ENCODE measurements at regions not wholly inside any gene's neighbourhood (a gene's known extent, or its start where the extent isn't known, plus 50 kb on each side); places are given as distances from the start of the nearest gene placed in this dataset.

DNA sequence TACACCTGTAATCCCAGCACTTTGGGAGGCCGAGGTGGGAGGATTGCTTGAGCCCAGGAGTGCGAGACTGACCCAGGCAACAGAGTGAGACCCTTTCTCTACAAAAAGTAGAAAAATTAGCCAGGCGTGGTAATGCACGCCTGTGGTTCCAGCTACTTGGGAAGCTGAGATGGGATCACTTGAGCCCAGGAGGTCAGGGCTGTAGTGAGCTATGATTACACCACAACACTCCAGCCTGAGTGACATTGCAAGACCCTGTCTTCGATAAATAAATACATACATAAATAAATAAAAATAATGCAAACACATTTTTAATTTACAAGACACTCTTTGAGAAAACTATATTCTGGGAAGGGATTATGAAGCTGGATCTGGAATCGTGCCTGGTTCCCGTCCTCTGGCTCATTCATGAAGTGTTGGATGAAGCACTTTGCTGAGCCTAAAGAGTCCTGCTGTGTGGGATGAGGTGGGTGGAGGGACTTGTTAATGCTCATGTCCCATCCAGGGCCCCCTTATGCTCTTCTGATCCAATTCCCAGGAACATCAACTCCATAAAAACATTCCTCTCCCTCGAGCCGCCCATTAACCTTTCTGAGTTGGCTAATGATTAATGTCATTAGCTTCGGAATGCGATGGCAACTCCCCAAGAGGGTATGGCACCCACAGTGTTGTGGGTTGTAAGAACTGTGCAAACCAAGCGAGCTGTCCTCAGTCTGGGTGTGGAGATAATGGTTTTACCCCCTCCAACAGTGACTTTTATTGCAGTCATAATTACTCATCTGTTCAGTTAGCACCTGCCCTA is 236.3 kb downstream of the BAMBI start:
- Histone ChIP-seq H3K79me2 (ENCODE audit: insufficient read depth, low read length) (no peaks in the 10 kb centered on the region), H3K9ac (ENCODE audit: low read depth, low read length, poor library complexity, severe bottlenecking) (no peak overlapping the region), H3K4me2 (ENCODE audit: low read depth, low read length, poor library complexity, severe bottlenecking) (no peak overlapping the region), H3K9me3 (ENCODE audit: insufficient read depth, low read depth, low read length) (no peaks in the 10 kb centered on the region), H3K4me3 (ENCODE audit: low read length, poor library complexity, severe bottlenecking) (no peak overlapping the region), H3K4me1 (ENCODE audit: insufficient read depth, low read length, poor library complexity, severe bottlenecking) (no peaks in the 10 kb centered on the region), H3K27me3 (ENCODE audit: insufficient read depth, low read length, poor library complexity, severe bottlenecking) (no peaks in the 10 kb centered on the region), H2AFZ (ENCODE audit: low read length) (no peak overlapping the region), H4K20me1 (ENCODE audit: insufficient read depth, low read length, poor library complexity, severe bottlenecking) (no peaks in the 10 kb centered on the region), H3F3A (ENCODE audit: low read depth) (no peaks in the 10 kb centered on the region), H3K9me2 (replicated peaks; ENCODE audit: low read depth, low read length) (no peaks in the 10 kb centered on the region), H3K36me3 (ENCODE audit: insufficient read depth, low read length) (no peaks in the 10 kb centered on the region)
- TF ChIP-seq EZH2phosphoT487 (IDR thresholded peaks at IDR 0.05; ENCODE audit: borderline replicate concordance) (no peak), CTCF (conservative IDR thresholded peaks at IDR 0.05; ENCODE audit: low read length) (no peak)

DNA sequence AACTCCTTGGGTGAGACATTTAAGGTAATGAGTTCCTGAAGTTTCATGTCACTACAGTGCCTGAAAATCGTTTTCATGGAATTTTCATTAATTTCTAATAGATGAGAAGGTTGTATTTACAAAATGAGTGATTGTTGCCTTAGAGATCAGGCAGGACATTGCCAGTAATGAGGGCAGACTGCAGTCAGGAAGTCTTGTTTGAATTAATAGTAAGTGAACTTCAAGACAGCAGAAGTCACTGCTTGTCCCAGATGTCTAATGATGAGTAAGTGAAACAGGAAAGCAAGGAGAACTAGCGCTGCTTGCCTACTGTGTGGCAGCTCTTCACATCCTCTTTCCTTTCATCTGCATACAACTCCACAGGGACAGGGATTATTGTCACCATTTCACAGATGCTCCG is 237.4 kb downstream of the BAMBI start:
- no peak overlapping the region for H3K4me2 ChIP-seq (ENCODE audit: low read depth, low read length, poor library complexity, severe bottlenecking)
- no peaks in the 10 kb centered on the region for H3K9me2 ChIP-seq (replicated peaks; ENCODE audit: low read depth, low read length)
- H3K9me3 ChIP-seq (ENCODE audit: insufficient read depth, low read depth, low read length), result no peaks in the 10 kb centered on the region
- H3F3A ChIP-seq (ENCODE audit: low read depth), result no peaks in the 10 kb centered on the region
- H3K27me3 ChIP-seq (ENCODE audit: insufficient read depth, low read length, poor library complexity, severe bottlenecking), result no peaks in the 10 kb centered on the region
- no peaks in the 10 kb centered on the region for H3K79me2 ChIP-seq (ENCODE audit: insufficient read depth, low read length)
- H3K4me3 ChIP-seq (ENCODE audit: low read length, poor library complexity, severe bottlenecking), result no peak overlapping the region
- no peaks in the 10 kb centered on the region for H3K4me1 ChIP-seq (ENCODE audit: insufficient read depth, low read length, poor library complexity, severe bottlenecking)
- no peaks in the 10 kb centered on the region for H4K20me1 ChIP-seq (ENCODE audit: insufficient read depth, low read length, poor library complexity, severe bottlenecking)
- TF ChIP-seq CTCF (conservative IDR thresholded peaks at IDR 0.05; ENCODE audit: low read length) (no peak), EZH2phosphoT487 (IDR thresholded peaks at IDR 0.05; ENCODE audit: borderline replicate concordance) (no peak)
- H3K36me3 ChIP-seq (ENCODE audit: insufficient read depth, low read length), result no peaks in the 10 kb centered on the region
- H2AFZ ChIP-seq (ENCODE audit: low read length), result no peak overlapping the region
- H3K9ac ChIP-seq (ENCODE audit: low read depth, low read length, poor library complexity, severe bottlenecking), result no peak overlapping the region

- H2AFZ ChIP-seq (ENCODE audit: low read length), result no peak overlapping the region
- no peaks in the 10 kb centered on the region for H3K9me2 ChIP-seq (replicated peaks; ENCODE audit: low read depth, low read length)
- no peaks in the 10 kb centered on the region for H3F3A ChIP-seq (ENCODE audit: low read depth)
- no peaks in the 10 kb centered on the region for H3K79me2 ChIP-seq (ENCODE audit: insufficient read depth, low read length)
- no peaks in the 10 kb centered on the region for H3K4me1 ChIP-seq (ENCODE audit: insufficient read depth, low read length, poor library complexity, severe bottlenecking)
- no peak for TF ChIP-seq EZH2phosphoT487 (IDR thresholded peaks at IDR 0.05; ENCODE audit: borderline replicate concordance)
- no peak for TF ChIP-seq CTCF (conservative IDR thresholded peaks at IDR 0.05; ENCODE audit: low read length)
- no peaks in the 10 kb centered on the region for H3K36me3 ChIP-seq (ENCODE audit: insufficient read depth, low read length)
- no peak overlapping the region for H3K9ac ChIP-seq (ENCODE audit: low read depth, low read length, poor library complexity, severe bottlenecking)
- H3K4me2 ChIP-seq (ENCODE audit: low read depth, low read length, poor library complexity, severe bottlenecking), result no peak overlapping the region
- H3K4me3 ChIP-seq (ENCODE audit: low read length, poor library complexity, severe bottlenecking), result no peak overlapping the region
- no peaks in the 10 kb centered on the region for H3K27me3 ChIP-seq (ENCODE audit: insufficient read depth, low read length, poor library complexity, severe bottlenecking)
- H4K20me1 ChIP-seq (ENCODE audit: insufficient read depth, low read length, poor library complexity, severe bottlenecking), result no peaks in the 10 kb centered on the region
- no peaks in the 10 kb centered on the region for H3K9me3 ChIP-seq (ENCODE audit: insufficient read depth, low read depth, low read length)
Measured at GRCh38 chr10:28915989-28916588, 238.8 kb downstream of the BAMBI start.

All from Loucy (cell line).